ENCODE measurements at regions not wholly inside any gene's neighbourhood (a gene's known extent, or its start where the extent isn't known, plus 50 kb on each side); places are given as distances from the start of the nearest gene placed in this dataset.
"Not testable (repeated sequence)": the region's sequence is repeated elsewhere in the genome, so short reads cannot be mapped to it uniquely, and the experiment has no call there.

GRCh38 chr5:1633605-1634336 is 110.0 kb upstream of the LPCAT1 start:
- peak; percentile 76 for DNase-seq

GRCh38 chr5:1631004-1631403 is 107.2 kb upstream of the LPCAT1 start:
- not testable (repeated sequence) for DNase-seq

GRCh38 chr5:1626397-1626796 is 102.6 kb upstream of the LPCAT1 start:
- DNase-seq, result not testable (repeated sequence)

- DNase-seq, result not testable (repeated sequence)
Measured at GRCh38 chr5:1619531-1619930, 95.8 kb upstream of the LPCAT1 start.

- not testable (repeated sequence) for DNase-seq
Measured at GRCh38 chr5:1618296-1618865, 94.6 kb upstream of the LPCAT1 start.

- DNase-seq, result not testable (repeated sequence)
Measured at GRCh38 chr5:1617236-1617755, 93.5 kb upstream of the LPCAT1 start.

- not testable (repeated sequence) for DNase-seq
Measured at GRCh38 chr5:1613515-1613914, 89.8 kb upstream of the LPCAT1 start.

- DNase-seq, result not testable (repeated sequence)
Measured at GRCh38 chr5:1610526-1610925, 86.8 kb upstream of the LPCAT1 start.

- not testable (repeated sequence) for DNase-seq
Measured at GRCh38 chr5:1609111-1609510, 85.4 kb upstream of the LPCAT1 start.

GRCh38 chr5:1608336-1608735 is 84.6 kb upstream of the LPCAT1 start:
- DNase-seq, result not testable (repeated sequence)

- DNase-seq, result not testable (repeated sequence)
Measured at GRCh38 chr5:1606951-1607350, 83.2 kb upstream of the LPCAT1 start.

- DNase-seq, result not testable (repeated sequence)
Measured at GRCh38 chr5:1603916-1604315, 80.2 kb upstream of the LPCAT1 start.

- DNase-seq, result not testable (repeated sequence)
Measured at GRCh38 chr5:1601565-1601964, 77.8 kb upstream of the LPCAT1 start.

- DNase-seq, result not testable (repeated sequence)
Measured at GRCh38 chr5:1598950-1599737, 75.4 kb upstream of the LPCAT1 start.

GRCh38 chr5:1597093-1597473 is 73.3 kb upstream of the LPCAT1 start:
- DNase-seq, result not testable (repeated sequence)

- DNase-seq, result not testable (repeated sequence)
Measured at GRCh38 chr5:1596462-1597092, 72.8 kb upstream of the LPCAT1 start.

GRCh38 chr5:1594357-1595106 is 70.8 kb upstream of the LPCAT1 start:
- DNase-seq, result peak; percentile 58

- DNase-seq, result no peak
Measured at GRCh38 chr5:1593903-1594356, 70.2 kb upstream of the LPCAT1 start.

- DNase-seq, result not testable (repeated sequence)
Measured at GRCh38 chr5:1588071-1588694, 64.4 kb upstream of the LPCAT1 start.

GRCh38 chr5:1583081-1583875 is 59.5 kb upstream of the LPCAT1 start:
- DNase-seq, result not testable (repeated sequence)

GRCh38 chr5:1579389-1579788 is 55.6 kb upstream of the LPCAT1 start:
- DNase-seq, result not testable (repeated sequence)
